ENCODE measurements at regions not wholly inside any gene's neighbourhood (a gene's known extent, or its start where the extent isn't known, plus 50 kb on each side); places are given as distances from the start of the nearest gene placed in this dataset.
"Not testable (repeated sequence)": the region's sequence is repeated elsewhere in the genome, so short reads cannot be mapped to it uniquely, and the experiment has no call there.

DNA sequence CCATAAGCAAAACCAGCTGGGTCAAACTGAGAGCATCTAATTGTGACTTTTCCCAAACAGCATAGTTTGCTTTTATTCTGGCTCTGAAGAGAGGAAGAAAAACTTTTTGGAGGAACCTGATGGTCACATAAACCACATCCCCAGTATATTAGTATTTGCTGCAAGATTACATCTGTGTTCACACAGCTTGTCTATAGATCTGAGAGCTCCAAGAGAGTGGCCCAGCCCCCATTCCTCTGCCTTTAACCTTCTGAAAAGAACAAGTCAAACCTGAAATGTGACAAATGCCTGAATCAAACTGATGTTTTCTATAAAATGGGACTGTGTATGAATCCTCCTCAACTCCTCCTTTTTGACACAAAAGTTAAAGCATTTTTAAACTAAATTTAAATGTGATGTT is 435.2 kb downstream of the ZNF479 start:
- not testable (repeated sequence) for DNase-seq (ENCODE audit: low spot score)

DNA sequence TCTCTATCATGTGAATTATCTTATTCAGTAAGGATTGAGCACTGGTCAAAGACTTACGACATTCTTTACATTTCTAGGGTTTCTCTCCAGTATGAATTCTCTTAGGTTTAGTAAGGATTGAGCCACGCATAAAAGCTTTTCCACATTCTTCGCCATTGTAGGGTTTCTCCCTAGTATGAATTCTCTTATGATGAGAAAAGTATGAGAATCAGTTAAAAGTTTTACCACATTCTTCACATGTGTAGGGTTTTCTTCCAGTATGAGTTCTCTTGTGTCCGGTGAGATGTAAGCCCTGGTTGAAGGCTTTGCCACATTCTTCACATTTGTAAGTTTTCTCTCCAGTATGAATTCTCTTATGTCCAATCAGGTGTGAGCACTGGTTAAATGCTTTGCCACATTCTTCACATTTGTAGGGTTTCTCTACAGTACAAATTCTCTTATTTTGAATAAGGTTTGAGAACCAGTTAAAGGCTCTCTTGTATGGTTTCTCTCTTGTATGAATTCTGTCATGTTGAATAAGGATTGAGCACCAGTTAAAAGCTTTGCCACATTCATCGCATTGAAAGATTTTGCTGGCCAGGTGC is 445.9 kb downstream of the ZNF479 start:
- DNase-seq (ENCODE audit: low spot score), result no peak

DNA sequence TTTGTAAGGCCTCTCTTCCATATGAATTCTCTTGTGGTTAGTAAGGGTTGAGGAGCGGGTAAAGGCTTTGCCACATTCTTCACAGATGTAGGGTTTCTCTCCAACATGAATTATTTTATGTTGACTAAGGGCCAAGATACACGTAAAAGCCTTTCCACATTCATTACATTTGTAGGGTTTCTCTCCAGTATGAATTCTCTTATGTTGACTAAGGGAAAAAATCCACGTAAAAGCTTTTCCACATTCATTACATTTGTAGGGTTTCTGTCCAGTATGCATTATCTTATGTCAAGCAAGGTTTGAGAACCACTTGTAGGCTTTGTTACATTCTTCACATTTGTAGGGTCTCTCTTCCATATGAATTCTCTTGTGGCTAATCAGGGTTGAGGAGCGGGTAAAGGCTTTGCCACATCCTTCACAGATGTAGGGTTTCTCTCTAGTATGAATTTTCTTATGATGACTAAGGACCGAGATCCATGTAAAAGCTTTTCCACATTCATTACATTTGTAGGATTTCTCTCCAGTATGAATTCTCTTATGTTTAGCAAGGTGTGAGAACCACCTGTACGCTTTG is 493.0 kb downstream of the ZNF479 start:
- no peak for DNase-seq (ENCODE audit: low spot score)

DNA sequence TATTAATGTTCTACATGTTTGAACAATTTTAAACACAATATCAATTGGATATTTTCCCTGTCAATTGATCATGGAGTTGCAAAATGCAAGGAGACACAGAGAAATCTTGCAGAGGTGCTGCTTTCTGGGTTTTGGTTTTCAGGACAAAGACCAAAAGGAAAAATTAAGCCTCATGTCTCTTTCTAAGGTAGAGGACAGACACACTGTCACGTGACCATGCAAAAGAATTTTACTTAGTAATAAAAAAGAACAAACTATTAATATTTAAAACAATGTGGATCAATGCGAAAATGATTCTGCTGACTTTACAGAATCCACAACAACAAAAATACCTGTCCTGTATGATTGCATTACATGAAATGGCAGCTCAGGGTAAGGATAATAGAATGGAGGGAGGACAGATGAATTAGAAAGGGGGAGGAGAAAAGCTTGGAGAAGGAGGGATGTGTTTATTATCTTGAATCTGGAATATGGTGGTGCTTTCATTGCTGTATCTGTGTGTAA is 493.7 kb upstream of the NUPR2 start:
- no peak for DNase-seq (ENCODE audit: low spot score)

DNA sequence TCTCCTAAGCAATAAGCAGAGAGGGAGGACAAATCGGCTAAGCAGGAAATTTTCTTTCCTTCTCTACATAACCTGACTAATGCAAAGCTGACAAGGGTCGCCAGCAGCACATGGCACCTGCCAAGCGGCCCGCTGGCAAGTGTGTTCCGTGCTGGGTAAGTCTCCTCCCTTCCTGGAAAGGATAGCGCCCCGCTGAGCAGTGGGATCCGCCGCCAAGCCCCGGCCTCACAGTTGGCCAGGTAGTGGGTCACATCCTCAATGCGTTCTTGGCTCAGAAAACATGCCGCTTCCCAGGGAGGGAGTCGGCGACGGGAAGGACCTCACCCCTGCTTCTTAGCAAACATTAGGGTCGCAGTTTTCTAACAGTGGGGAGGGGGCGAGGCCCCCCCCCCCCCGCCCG is 488.9 kb upstream of the NUPR2 start:
- DNase-seq (ENCODE audit: low spot score), result no peak

DNA sequence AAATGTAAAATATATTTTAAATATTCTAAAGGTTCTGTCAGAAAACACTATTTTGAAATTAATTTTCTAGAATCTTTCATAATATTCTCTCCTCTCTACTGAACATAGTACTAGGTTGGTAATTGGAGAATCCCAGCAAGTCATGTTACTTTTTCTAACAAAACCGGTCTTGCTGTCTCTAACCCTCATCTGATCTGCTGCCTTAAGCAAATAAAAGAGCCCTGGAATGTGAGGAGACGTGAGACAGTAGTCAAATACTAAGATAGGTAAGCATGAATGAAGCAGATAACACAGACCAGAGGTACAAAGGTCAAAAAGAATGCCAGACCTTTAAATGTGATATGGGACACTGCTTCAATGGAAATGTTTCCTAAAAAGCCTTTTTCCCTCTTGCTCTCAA is 462.4 kb upstream of the NUPR2 start:
- DNase-seq (ENCODE audit: low spot score), result no peak

DNA sequence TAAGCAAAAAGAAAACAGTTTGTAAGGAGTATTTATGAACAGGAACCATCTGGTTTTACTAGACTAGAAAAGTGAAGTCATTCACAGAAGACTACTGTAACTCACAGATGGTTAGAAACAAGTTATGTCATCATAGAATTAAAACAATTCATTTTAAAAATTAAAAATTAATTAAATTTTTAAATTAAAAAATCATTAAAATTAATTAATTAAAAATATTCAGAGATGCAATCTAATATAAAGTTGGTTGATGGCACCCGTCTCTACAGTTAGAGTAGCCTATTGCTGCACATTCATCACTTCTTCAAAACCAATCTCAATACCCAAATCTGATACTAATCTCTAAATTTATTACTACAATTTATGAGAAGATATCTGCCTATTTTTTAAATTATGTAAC is 454.8 kb upstream of the NUPR2 start:
- no peak for DNase-seq (ENCODE audit: low spot score)

DNA sequence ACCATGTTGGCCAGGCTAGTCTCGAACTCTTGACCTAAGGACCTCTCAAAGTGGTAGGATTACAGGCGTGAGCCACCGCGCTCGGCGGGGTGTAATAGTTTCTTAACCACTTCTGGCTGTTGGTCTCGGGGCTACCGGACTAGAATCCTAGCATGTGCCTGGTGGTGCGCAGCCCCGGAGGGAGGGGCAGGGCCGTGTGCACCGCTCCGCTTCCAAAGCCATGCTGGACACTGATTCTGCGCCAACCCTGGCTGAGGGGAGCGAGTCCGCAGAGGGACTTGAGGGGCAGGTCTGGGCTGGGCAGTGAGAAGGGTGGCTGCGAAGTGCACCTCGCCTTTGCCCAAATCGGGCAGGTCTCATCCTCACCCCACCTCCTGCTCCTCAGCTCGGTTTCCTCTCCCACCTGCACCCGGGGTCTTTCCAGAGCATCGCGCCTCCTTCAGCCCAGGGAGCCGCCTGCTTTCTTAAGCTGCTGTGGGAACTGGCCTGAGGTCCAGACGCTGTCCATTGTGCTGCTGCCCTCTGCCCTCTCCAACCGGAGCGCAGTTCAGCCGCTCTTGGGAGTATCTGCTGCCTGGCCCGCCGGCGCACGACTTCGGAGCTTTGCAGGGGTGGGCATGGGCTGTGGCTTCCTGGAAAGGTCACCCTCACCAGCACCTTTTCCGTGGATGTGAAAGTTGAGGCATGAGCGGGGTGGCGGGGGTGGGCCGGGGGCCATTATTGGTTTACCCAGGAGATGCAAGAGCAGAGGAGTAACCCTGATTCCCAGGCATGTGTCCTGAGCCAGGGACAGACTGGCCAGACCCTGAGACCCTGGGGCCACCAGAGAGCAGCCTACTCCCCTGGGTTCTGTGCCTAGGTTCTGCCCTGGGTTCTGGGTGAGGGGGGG is 422.6 kb upstream of the NUPR2 start:
- DNase-seq (ENCODE audit: low spot score), result no peak

DNA sequence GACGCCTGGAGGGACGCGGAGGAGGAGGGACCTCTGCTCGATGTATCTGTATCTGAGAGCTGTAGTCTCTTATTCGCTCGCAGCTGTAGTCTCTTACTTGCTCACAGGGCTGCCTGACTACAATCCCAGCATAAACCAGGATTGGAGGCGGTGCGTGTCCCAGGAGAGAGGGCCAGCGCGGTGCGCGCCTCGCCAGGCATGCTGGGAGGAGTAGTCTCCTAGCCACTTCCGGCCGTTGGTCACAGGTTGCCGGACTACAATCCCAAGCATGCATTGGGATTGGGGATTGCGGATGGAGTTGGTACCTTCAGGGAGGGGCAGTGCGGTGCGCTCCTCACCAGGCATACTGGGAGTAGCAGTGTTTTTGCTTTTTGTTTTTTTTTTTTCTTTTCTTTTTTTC is 421.7 kb upstream of the NUPR2 start:
- no peak for DNase-seq (ENCODE audit: low spot score)

DNA sequence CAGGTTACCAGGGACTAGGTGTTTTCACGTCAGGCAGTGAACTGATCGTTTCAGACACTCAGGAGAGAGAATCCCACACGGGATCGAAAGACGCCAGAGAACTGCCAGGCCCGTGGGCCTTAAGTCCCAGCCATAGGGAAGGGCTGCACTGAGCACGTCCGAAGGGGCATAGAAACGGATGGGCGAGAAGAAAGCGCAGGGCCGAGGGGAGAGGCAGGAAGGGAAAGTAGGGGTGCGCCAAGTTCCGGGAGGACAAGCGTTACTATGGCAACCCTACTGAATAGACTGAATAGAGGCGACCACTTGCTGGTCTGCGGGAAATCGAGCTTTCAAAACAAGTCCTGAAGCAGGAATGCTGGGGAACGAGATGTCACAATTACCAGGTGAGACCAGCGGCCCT is 421.3 kb upstream of the NUPR2 start:
- no peak for DNase-seq (ENCODE audit: low spot score)

DNA sequence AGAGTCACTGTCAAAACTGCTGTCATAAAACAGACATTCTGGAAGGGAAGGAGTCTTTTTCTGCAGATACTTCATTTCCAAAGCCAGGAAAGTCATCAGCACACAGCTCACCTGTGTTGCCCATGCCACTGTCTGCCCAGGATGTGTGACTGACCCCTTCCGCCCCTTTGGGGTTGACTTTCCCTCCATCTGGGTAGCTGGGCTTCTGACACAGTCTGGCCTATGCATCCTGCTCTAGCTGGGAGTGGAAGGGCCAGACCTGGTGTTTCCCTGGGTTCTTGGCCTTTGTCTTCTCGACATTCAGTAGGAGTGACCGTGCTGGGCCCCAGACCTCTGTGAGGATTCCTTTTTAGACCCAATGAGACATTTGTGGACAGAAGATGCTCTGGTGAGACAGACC is 378.9 kb upstream of the NUPR2 start:
- no peak for DNase-seq (ENCODE audit: low spot score)

DNA sequence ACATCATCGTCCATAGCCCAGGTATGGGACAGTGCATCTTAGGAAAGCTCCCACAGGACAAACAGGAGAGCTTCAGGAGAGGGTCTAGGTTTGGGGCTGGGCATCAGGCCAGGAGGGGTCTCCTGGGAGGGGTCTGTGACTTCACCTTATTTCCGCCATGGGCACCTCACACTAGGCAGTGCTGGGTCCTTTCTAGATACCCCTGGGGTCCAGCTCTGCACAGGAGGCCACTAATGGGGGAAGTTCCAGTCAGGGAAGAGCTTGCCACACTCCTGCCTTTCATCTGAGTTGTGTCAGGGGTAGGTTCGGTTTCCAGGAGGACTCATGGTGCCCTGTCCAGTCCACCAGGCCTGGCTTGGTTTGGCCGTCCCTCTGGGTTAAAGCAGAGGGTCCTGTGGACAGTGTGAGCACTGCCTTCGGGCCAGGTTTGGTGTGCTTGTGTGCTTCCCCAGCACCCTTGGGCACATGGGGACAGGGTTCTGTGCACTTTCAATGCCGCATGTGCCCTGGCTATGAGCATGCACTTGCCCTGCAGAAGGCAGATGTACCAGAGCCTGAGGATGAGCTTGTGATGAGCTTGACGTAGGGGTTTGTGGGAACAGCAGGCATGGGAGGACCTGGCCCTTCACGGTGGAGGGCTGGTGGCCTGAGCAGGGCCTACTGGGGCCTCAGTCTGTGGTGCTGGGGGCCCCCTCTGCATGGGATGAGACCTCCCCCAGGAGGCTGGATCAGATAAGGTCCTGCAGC is 377.7 kb upstream of the NUPR2 start:
- no peak for DNase-seq (ENCODE audit: low spot score)

DNA sequence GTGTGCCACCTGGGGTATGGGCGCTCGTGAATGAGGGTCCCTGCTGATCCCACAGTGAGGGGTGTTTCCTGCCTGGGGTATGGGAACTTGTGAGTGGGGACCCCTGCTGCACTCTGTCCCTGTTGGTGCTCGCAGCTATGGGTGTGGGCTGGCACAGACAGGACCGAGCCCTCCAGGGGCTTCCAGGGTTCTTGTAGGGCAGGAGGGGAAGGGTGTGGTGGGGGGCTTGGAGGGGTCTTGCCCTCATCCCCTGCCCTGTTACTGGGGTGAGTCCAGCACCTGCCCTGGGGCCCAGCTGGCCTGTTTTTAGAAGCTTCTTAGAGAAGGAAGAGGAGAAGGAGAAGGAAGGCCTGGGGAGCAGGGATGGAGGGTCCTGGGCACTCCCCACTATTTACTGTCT is 377.0 kb upstream of the NUPR2 start:
- no peak for DNase-seq (ENCODE audit: low spot score)

DNA sequence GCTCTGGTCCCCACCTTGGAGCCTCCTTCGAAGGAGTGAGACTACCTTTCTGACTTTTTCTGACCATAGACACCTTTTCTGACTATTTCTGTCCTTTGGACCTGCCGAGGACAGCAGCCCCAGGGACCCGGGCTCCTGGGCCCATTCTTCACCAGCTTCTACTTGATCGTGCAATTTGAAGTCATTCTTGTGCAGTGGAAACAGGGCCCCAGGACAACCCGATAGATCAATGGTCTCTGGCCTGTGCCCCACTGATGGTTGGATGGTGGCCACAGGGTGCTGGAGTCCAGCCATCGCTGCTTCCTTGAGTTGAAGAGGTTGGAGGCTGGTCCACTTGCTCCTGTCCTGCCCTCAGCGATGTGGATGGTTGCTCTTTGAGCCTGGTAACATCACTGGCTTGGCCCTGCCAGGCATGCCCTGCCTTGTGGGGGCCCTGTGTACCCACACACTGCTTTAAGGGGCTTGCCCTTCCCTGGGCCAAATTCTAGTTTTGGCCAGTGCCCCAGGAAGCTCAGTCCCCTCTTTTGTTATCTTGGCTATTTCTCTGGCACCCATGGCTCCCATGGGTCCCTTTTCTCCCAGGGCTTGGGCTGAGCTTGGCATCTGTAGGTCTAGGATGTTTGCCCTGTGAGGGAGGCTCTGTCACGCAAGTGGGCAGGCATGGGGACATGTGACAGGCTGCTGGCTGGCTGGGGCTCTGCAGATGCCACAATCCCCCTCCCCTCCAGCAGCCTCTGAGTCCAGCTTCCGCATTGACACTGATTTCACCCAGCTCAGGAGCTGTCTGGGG is 375.6 kb upstream of the NUPR2 start:
- DNase-seq (ENCODE audit: low spot score), result no peak

DNA sequence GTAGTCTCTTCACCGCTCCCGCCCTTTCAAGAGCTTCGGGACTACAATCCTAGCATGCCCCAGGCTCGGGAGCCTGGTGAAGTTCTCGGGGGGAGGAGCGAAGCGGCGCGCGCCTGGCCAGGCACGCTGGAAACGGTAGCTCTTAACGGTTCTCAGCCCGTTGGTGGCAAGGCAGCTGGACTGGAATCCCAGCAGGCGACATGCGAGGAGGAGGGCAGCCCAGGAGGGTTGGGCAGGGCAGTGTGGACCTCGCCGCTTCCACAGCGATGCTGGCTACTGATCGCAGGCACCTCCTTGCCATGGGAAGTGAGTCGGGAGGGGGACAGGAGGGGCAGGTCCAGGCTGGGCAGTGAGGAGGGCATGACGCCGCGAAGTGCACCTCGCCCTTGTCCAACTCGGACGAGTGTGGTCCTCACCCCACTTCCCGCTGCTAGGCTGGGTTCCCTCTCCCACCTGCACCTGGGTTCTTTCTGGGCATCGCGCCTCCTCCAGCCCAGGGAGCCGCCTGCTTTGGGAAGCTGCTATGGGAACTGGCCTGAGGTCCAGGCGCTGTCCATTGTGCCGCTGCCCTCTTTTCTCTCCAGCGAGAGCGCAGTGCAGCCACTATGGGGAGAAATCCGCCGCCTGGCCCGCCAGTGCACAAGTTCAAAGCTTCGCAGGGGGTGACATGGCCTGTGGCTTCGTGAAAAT is 367.8 kb upstream of the NUPR2 start:
- no peak for DNase-seq (ENCODE audit: low spot score)

DNA sequence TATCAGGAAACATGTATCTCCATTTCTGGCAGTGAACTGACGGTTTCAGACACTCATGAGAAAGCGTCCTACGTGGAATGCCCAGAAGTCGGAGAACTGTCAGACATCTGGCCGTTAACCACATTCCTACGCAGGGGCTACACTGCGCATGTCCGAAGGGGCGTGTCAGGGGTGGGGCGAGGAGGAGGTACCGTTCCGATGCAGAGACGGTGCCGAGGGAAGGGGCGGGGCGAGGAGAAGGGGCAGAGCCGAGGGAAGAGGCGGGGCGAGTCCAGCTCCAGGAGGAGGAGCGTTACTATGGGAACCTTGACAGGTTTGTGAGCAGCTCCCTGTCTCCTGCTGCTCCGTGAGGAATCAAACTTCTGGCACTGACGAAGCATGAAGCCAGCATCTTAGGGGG is 366.9 kb upstream of the NUPR2 start:
- DNase-seq (ENCODE audit: low spot score), result no peak

DNA sequence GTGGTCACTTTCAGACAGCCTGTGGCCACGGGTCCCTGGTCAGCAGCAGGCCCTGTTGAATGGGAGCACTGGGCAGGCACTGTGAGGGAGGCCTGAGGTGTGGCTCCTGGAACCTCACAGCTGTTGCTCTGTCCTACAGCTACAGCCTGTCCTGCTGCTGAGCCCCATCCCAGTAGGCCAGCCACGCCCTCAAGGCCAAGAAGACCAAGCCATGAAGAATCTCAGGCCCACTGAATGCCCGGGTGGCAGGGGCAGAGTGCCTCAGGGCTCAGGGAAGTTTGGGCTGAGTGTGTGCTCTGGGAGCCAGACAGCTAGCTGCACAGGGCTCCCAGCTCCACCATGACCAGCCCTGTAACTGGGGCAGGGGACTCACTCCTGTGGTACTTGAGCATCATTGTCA is 363.5 kb upstream of the NUPR2 start:
- no peak for DNase-seq (ENCODE audit: low spot score)

DNA sequence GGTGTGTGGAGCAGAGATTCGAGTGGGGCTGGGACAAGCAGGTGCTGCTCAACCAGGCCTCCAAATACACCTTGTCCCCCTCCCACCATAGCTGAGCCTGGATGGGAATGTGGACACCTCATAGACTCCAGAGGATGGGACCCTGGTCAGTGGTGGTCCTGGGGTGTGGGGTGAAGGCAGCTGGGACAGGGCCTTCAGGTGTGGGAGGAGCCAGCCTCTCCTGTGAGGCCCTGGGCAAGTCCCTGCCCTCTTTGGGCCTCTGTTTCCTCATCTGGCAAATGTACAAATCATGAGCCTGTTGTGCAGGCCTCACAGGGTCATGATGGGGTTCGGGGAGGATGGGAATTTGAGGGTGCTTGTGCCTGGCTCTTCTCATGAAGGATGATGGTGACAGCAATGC is 362.9 kb upstream of the NUPR2 start:
- DNase-seq (ENCODE audit: low spot score), result no peak

DNA sequence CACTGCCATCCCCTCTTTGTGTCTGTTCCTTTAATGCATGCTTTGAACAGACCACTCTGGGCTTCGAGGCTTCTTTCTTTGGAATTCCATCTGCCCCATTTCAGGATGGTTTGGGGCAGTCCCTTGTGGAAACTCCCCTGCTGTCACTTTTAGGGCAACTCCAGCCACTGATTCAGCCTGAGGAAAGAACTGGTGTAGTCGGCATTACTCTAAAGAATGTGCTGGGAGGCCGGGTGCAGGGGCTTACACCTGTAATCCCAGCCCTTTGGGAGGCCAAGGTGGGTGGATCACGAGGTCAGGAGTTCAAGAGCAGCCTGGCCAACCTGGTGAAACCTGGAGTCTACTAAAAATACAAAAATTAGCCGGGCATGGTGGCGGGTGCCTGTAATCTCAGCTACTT is 358.1 kb upstream of the NUPR2 start:
- no peak for DNase-seq (ENCODE audit: low spot score)

DNA sequence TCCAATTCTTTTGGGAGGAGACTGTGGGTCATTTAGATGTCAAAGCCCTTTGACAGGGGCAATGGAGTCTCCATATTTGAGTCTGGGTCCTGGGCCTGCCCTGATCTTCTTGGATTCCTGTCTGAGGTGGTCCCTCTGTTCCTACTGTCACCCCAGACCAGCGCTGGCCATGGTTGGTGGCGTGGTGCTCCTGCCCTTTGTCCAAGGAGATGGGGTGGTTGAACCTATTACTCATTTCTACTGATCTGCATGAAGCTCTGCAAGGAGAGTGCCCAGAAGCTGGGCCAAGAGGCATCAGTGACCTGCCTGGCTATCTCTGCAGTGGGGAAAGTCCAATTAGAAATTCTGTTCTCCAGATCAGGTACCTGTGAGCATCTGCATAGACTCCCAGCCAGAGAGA is 355.6 kb upstream of the NUPR2 start:
- no peak for DNase-seq (ENCODE audit: low spot score)
